Astrocyte (in vitro differentiated cells and primary cell): ENCODE measurements at regions not wholly inside any gene's neighbourhood (a gene's known extent, or its start where the extent isn't known, plus 50 kb on each side); places are given as distances from the start of the nearest gene placed in this dataset.

ENCODE experiments used
- DNase-seq: peaks from one replicate; pipeline ENCODE4 v3.0.0-alpha.2; 2010; ENCODE audit warnings: low read depth
- FAIRE-seq: peaks from 2 replicates; lab custom pipeline; 2011; peaks lifted over from hg19 to GRCh38; lab: Jason Lieb, UNC
- H2AFZ ChIP-seq: 2 replicates; pipeline ENCODE4 v1.6.0; 2012; ENCODE audit warnings: low read depth, low read length, inconsistent platforms
- H3K27ac ChIP-seq: 2 replicates; pipeline ENCODE4 v1.5.1; 2011; ENCODE audit warnings: low read depth, low read length, inconsistent platforms
- H3K27me3 ChIP-seq: 2 replicates; pipeline ENCODE4 v1.6.0; 2011; ENCODE audit warnings: low read length, inconsistent platforms; ENCODE audit not compliant: insufficient read depth
- H3K36me3 ChIP-seq: 2 replicates; pipeline ENCODE4 v1.5.1; 2011; ENCODE audit warnings: low read length, inconsistent platforms; ENCODE audit not compliant: insufficient read depth
- H3K4me1 ChIP-seq: 2 replicates; pipeline ENCODE4 v1.5.1; 2011; ENCODE audit warnings: low read length, inconsistent platforms; ENCODE audit not compliant: insufficient read depth
- H3K4me2 ChIP-seq: 2 replicates; pipeline ENCODE4 v1.6.0; 2012; ENCODE audit warnings: low read length, inconsistent platforms
- H3K4me3 ChIP-seq: 2 replicates; pipeline ENCODE4 v1.5.1; 2011; ENCODE audit warnings: low read depth, mild to moderate bottlenecking, low read length, inconsistent platforms; ENCODE audit not compliant: insufficient read depth
- H3K79me2 ChIP-seq: 2 replicates; pipeline ENCODE4 v1.6.0; 2012; ENCODE audit warnings: mild to moderate bottlenecking, low read length, inconsistent platforms; ENCODE audit not compliant: insufficient read depth
- H3K9ac ChIP-seq: 2 replicates; pipeline ENCODE4 v1.6.0; 2012; ENCODE audit warnings: mild to moderate bottlenecking, low read length, inconsistent platforms
- H3K9me3 ChIP-seq: 2 replicates; pipeline ENCODE4 v1.5.1; 2012; ENCODE audit warnings: low read depth, mild to moderate bottlenecking, low read length, inconsistent platforms; ENCODE audit not compliant: insufficient read depth
- H4K20me1 ChIP-seq: 2 replicates; pipeline ENCODE4 v1.6.0; 2012; ENCODE audit warnings: low read length, inconsistent platforms; ENCODE audit not compliant: insufficient read depth
- H3K27ac Mint-ChIP-seq: one replicate; pipeline ENCODE4 v1.8.0; 2021; ENCODE audit warnings: mild to moderate bottlenecking, mixed read lengths; ENCODE audit not compliant: unreplicated experiment
- H3K27me3 Mint-ChIP-seq: one replicate; pipeline ENCODE4 v1.8.0; 2021; ENCODE audit warnings: low read depth, mixed read lengths; ENCODE audit not compliant: unreplicated experiment
- H3K36me3 Mint-ChIP-seq: one replicate; pipeline ENCODE4 v1.8.0; 2021; ENCODE audit warnings: low read depth, mixed read lengths; ENCODE audit not compliant: unreplicated experiment
- H3K4me1 Mint-ChIP-seq: one replicate; pipeline ENCODE4 v1.8.0; 2021; ENCODE audit warnings: low read depth, mixed read lengths; ENCODE audit not compliant: unreplicated experiment
- H3K4me3 Mint-ChIP-seq: one replicate; pipeline ENCODE4 v1.8.0; 2021; ENCODE audit warnings: mild to moderate bottlenecking, moderate library complexity, mixed read lengths; ENCODE audit not compliant: unreplicated experiment
- H3K9me3 Mint-ChIP-seq: one replicate; pipeline ENCODE4 v1.8.0; 2021; ENCODE audit warnings: mild to moderate bottlenecking, mixed read lengths; ENCODE audit not compliant: unreplicated experiment
- EZH2 ChIP-seq: IDR thresholded peaks from 2 replicates; pipeline ENCODE4 v1.6.1; 2012; ENCODE audit warnings: mild to moderate bottlenecking, low read length, inconsistent platforms; ENCODE audit not compliant: insufficient read depth
- TF ChIP-seq, protein P1 (sequence below): IDR thresholded peaks from 2 replicates; pipeline ENCODE4 v1.5.1; 2011; ENCODE audit warnings: low read depth, mild to moderate bottlenecking, inconsistent platforms, low read length, moderate library complexity; ENCODE audit not compliant: insufficient read depth

DNA sequence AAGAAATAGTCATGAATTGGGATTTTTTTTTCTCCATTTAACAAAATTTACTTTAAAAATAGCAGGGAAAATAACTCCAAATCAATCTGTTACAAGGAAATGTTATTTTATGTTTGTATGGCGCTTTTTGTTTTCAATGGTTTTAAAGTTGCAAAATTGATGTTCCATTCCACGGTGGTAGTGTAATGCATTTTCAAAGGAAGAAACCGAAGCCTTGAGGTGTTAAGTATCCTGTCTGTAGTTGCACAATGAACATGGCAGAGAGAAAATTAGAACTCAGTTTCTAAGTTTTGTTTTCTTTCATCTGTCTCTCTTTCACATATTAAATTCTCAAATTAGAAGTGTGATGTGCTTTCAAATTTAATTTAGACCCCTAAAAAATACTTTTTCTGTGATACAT lies 841.8 kb downstream of the USP25 start:
- Histone ChIP-seq H3K9ac (peak overlapping the region; percentile 15), H3K4me1 (peaks cover 34% of the 10 kb centered on the region), H2AFZ (no peak overlapping the region), H3K9me3 (no peaks in the 10 kb centered on the region), H3K36me3 (no peaks in the 10 kb centered on the region), H3K27ac (peak overlapping the region; percentile 52), H3K79me2 (no peaks in the 10 kb centered on the region), H3K4me2 (peak overlapping the region; percentile 61), H3K4me3 (no peak overlapping the region), H4K20me1 (no peaks in the 10 kb centered on the region), H3K27me3 (no peaks in the 10 kb centered on the region)
- no peak for FAIRE-seq
- Mint-ChIP-seq H3K4me1 (peaks cover 53% of the 10 kb centered on the region), H3K27ac (peak overlapping the region; percentile 96), H3K36me3 (no peaks in the 10 kb centered on the region), H3K4me3 (no peak overlapping the region), H3K27me3 (no peaks in the 10 kb centered on the region), H3K9me3 (no peaks in the 10 kb centered on the region)
- DNase-seq, result peak; percentile 38
- no peak for TF ChIP-seq EZH2
- TF ChIP-seq, protein P1, sequence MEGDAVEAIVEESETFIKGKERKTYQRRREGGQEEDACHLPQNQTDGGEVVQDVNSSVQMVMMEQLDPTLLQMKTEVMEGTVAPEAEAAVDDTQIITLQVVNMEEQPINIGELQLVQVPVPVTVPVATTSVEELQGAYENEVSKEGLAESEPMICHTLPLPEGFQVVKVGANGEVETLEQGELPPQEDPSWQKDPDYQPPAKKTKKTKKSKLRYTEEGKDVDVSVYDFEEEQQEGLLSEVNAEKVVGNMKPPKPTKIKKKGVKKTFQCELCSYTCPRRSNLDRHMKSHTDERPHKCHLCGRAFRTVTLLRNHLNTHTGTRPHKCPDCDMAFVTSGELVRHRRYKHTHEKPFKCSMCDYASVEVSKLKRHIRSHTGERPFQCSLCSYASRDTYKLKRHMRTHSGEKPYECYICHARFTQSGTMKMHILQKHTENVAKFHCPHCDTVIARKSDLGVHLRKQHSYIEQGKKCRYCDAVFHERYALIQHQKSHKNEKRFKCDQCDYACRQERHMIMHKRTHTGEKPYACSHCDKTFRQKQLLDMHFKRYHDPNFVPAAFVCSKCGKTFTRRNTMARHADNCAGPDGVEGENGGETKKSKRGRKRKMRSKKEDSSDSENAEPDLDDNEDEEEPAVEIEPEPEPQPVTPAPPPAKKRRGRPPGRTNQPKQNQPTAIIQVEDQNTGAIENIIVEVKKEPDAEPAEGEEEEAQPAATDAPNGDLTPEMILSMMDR, result no peak

DNA sequence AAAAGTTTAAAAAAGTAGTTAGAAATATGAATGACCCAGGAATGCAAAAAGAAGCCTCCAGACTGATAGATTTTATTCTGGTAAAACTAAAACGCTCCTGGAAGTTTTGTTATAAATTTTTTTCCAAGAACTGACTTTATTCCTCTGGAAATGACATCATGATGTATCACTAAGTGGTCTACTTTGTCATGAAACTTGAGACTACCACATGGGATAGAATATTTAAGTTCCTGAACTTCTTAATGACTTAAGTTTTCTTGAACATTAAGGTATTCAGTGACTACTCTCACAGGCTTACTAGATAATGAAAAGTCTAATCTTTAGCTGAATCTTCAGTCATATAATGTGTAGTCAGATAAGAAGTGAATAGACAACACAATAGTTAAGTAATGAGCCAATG lies 842.2 kb downstream of the USP25 start:
- TF ChIP-seq, protein P1, result no peak
- no peak for TF ChIP-seq EZH2
- H3K4me3 ChIP-seq, result no peak overlapping the region
- H3K9me3 Mint-ChIP-seq, result no peaks in the 10 kb centered on the region
- FAIRE-seq (peak; percentile 65), DNase-seq (peak; percentile 78)
- H3K4me1 Mint-ChIP-seq, result peaks cover 53% of the 10 kb centered on the region
- peak overlapping the region; percentile 15 for H3K9ac ChIP-seq
- H3K27me3 Mint-ChIP-seq, result no peaks in the 10 kb centered on the region
- peaks cover 34% of the 10 kb centered on the region for H3K4me1 ChIP-seq
- H3K36me3 ChIP-seq, result no peaks in the 10 kb centered on the region
- H3K9me3 ChIP-seq, result no peaks in the 10 kb centered on the region
- no peaks in the 10 kb centered on the region for H3K27me3 ChIP-seq
- H2AFZ ChIP-seq, result no peak overlapping the region
- H3K4me2 ChIP-seq, result peak overlapping the region; percentile 61
- no peaks in the 10 kb centered on the region for H4K20me1 ChIP-seq
- H3K4me3 Mint-ChIP-seq, result no peak overlapping the region
- H3K27ac ChIP-seq, result peak overlapping the region; percentile 52
- H3K27ac Mint-ChIP-seq, result peak overlapping the region; percentile 96
- no peaks in the 10 kb centered on the region for H3K79me2 ChIP-seq
- no peaks in the 10 kb centered on the region for H3K36me3 Mint-ChIP-seq

DNA sequence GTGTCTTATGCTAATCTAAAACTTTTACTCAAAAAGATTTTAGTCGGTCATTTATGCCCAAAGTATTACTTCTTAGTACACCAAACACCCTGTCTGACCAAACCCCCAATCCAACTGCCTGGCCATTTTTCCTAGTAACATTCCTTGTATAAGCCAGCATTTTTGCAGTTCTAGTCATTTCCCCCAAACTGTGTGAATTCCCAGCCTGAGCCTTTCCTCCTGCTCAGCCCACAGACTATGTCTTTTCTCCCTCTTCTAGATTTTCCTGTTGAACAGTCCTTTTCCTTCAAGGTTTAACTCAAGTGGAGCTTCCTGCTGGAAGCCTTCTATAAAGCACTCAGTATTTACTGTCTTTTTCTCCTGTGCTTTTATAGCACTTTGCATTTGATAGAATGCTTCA lies 843.8 kb downstream of the USP25 start:
- Mint-ChIP-seq H3K9me3 (no peaks in the 10 kb centered on the region), H3K4me1 (peaks cover 52% of the 10 kb centered on the region), H3K27me3 (no peaks in the 10 kb centered on the region), H3K4me3 (peak overlapping the region; percentile 6), H3K36me3 (no peaks in the 10 kb centered on the region), H3K27ac (peak overlapping the region; percentile 96)
- DNase-seq (peak; percentile 87), FAIRE-seq (peak; percentile 73)
- Histone ChIP-seq H3K27me3 (no peaks in the 10 kb centered on the region), H3K4me1 (peaks cover 34% of the 10 kb centered on the region), H3K4me3 (no peak overlapping the region), H3K9me3 (no peaks in the 10 kb centered on the region), H2AFZ (no peak overlapping the region), H3K9ac (peak overlapping the region; percentile 49), H3K79me2 (no peaks in the 10 kb centered on the region), H4K20me1 (no peaks in the 10 kb centered on the region), H3K36me3 (no peaks in the 10 kb centered on the region), H3K27ac (peak overlapping the region; percentile 78), H3K4me2 (peak overlapping the region; percentile 49)
- TF ChIP-seq, protein P1, result no peak
- no peak for TF ChIP-seq EZH2
